HUDEP-2 (cell line): ENCODE measurements at regions not wholly inside any gene's neighbourhood (a gene's known extent, or its start where the extent isn't known, plus 50 kb on each side); places are given as distances from the start of the nearest gene placed in this dataset.
"Not testable (repeated sequence)": the region's sequence is repeated elsewhere in the genome, so short reads cannot be mapped to it uniquely, and the experiment has no call there.

Experiments
- DNase-seq, 76 experiments: peaks; one replicate each; lab custom pipeline; 2025; ENCODE audit not compliant: unreplicated experiment in 76 of 76; lab: John Stamatoyannopoulos, UW

GRCh38 chr6:121855521-121855920 is 420.1 kb downstream of the GJA1 start:
- no peak for DNase-seq

- DNase-seq, result no peak
Measured at GRCh38 chr6:121856296-121856695, 420.9 kb downstream of the GJA1 start.

- DNase-seq, result no peak
Measured at GRCh38 chr6:121857551-121857950, 422.1 kb downstream of the GJA1 start.

GRCh38 chr6:121858310-121858709 is 422.9 kb downstream of the GJA1 start:
- DNase-seq, result no peak

GRCh38 chr6:121858986-121859385 is 423.5 kb downstream of the GJA1 start:
- no peak for DNase-seq

- DNase-seq, result no peak
Measured at GRCh38 chr6:121865811-121866210, 430.4 kb downstream of the GJA1 start.

- DNase-seq, result no peak
Measured at GRCh38 chr6:121867095-121867494, 431.6 kb downstream of the GJA1 start.

GRCh38 chr6:121868206-121868605 is 432.8 kb downstream of the GJA1 start:
- no peak for DNase-seq

- DNase-seq, result no peak
Measured at GRCh38 chr6:121873595-121873994, 438.1 kb downstream of the GJA1 start.

- DNase-seq, result no peak
Measured at GRCh38 chr6:121876721-121877120, 441.3 kb downstream of the GJA1 start.

GRCh38 chr6:121879149-121879548 is 443.7 kb downstream of the GJA1 start:
- DNase-seq, result no peak

- DNase-seq, result no peak
Measured at GRCh38 chr6:121880831-121881230, 445.4 kb downstream of the GJA1 start.

- DNase-seq, result no peak
Measured at GRCh38 chr6:121881974-121882667, 446.7 kb downstream of the GJA1 start.

- no peak for DNase-seq
Measured at GRCh38 chr6:121884091-121884490, 448.6 kb downstream of the GJA1 start.

GRCh38 chr6:121884620-121885019 is 449.2 kb downstream of the GJA1 start:
- no peak for DNase-seq

GRCh38 chr6:121885399-121886152 is 450.1 kb downstream of the GJA1 start:
- no peak for DNase-seq

GRCh38 chr6:121886223-121886830 is 450.9 kb downstream of the GJA1 start:
- DNase-seq, result no peak

GRCh38 chr6:121887724-121888123 is 452.3 kb downstream of the GJA1 start:
- DNase-seq, result no peak

GRCh38 chr6:121890307-121890910 is 455.0 kb downstream of the GJA1 start:
- DNase-seq, result no peak

- not testable (repeated sequence) for DNase-seq
Measured at GRCh38 chr6:121895731-121896130, 460.3 kb downstream of the GJA1 start.

GRCh38 chr6:121896363-121896762 is 460.9 kb downstream of the GJA1 start:
- no peak for DNase-seq
